RPMI8226 (cell line): ENCODE measurements at regions not wholly inside any gene's neighbourhood (a gene's known extent, or its start where the extent isn't known, plus 50 kb on each side); places are given as distances from the start of the nearest gene placed in this dataset.
A peak's percentile ranks its signal among the peaks of the same experiment; 100 is the strongest.

ENCODE experiments used
- DNase-seq: peaks from one replicate; pipeline ENCODE4 v3.0.0-alpha.2; 2015

DNA sequence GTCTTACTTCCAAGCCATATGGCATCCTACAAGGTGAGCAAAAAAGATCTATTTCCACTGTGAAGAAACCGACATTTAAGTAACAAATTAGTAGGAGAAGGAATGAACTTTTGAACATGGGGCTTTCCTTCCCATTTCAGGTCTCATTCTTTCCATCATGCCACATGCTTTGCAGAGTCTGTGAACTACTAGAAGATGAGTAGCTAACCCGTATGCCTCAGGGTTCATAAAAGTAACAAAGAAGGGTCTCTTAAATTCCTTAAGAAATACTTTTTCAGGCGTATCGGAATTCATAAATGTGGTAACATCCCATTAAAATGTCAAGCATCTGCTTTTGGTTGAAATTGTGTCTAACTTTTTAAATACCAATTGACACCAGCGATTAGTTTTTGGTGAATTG is 81.3 kb upstream of the TNS3 start:
- DNase-seq: no peak

- DNase-seq: no peak
These were observed 79.3 kb upstream of the TNS3 start for GRCh38 chr7:47661051-47661714.

DNA sequence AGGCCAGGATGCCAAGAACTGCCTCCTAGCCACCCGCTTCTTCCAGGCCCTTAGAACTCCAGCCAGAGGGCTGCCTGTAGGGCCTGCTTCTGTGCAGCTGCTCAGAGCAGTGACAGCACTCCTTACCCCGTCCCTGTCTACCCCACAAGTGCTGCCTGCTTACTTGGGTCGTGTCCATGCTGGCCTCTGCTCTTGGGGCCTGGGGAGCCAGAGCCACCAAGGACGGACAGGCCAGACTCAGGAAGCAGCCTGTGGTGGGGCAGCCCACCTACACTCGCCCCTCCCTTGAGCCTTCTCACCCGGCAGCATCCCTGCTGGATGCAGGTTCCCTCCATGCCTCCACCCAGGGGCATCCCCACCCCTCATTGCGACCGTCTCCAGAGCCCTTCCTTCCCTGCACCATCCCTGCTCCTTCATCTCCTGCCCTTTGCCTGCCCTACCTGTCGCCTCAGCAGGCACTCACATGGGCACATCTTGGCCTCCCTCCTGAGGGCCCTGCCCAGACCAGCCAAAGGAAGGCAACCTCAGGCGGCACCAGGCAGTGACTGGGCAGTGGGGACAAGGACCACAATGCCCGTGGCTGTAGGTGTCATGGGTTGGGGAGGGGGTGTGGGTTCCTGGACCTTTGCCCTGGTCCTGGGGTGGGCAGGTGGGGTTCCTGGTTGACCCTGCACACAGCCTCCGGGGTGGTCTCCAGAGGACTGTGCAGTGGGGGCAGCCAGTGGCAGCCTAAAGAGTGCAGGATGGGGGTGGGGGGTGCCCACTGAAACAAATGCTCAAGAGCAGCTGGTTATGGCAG is 78.0 kb upstream of the TNS3 start:
- no peak for DNase-seq

- no peak for DNase-seq
These were observed 77.2 kb upstream of the TNS3 start for GRCh38 chr7:47658886-47659635.

- no peak for DNase-seq
These were observed 75.2 kb upstream of the TNS3 start for GRCh38 chr7:47657126-47657525.

GRCh38 chr7:47654672-47655298 is 72.9 kb upstream of the TNS3 start:
- DNase-seq: no peak

GRCh38 chr7:47653550-47654411 is 71.9 kb upstream of the TNS3 start:
- DNase-seq: no peak

DNA sequence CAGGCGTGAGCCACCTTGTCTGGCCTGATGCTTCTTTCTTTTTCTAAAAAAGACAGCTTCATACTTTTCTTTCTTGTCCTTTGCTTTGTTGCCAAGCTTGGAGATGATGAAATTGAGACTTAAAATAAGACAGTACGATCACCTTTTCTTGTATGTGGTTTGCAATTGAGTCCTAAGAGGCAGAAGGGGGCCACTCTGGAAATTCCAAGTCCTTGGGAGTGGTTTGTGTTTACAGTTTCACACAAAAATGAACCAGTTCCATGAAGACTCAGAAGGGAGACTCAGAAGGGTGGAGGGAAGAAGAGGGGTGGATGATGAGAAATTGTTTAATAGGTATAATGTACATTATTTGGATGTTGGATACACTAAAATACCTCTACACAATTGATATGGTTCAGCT is 70.7 kb upstream of the TNS3 start:
- DNase-seq: no peak

DNA sequence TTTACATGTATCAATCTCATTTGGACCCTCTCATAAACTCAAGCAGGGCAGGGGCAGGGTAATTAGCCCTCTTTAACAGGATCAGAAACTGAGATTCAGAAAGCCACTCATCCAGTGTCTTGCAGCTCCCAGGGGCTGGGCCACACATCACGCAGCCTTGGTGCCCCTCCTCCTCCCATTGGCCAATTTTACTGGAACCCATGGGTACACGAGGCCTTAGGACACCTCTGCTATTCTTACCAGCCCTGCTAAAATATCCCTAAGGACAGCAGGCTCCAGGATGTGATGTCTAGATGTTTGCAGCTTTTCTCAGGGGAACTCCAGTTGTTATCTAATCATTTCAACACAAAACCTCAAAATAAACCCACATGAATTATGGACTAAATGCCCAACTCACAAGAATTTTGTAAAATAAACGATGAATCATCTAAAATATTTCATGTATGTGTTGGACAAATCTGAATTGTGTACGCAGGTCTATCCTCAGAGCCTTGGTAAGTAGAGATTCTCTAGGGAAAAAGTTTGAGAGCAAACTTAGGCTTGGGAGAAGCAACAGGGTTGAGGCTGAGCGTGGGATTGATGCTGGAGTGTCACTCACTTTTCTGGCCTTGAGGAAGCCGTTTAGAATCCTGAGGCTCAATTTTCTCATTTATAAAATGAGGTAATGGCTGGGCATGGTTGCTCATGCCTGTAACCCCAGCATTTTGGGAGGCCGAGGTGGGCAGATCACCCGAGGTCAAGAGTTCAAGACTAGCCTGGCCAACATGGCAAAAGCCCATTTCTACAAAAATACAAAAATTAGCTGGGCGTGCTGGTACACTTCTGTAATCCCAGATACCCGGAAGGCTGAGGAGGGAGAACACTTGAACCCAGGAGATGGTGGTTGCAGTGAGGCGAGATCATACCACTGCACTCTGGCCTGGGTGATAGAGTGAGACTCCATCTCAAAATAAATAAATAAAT is 69.7 kb upstream of the TNS3 start:
- DNase-seq: no peak

DNA sequence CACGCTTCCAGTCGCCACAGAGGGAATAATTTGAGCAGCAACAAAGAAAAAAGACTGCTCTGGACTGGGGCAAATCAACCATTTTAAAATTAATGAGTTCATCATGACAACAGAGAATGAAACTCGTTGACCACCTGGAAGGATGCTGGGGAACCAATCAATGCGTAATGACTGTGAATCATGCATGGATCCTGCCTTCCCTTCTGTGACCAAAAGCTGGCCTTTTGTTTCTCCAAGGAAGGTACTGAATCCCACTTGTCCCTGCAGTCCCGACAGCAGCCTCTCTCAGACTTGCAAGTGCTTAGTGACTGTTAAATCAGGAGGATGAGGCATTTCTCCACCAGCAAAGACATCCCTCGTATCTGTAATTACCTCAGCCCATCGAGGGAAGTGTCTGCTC is 68.0 kb upstream of the TNS3 start:
- no peak for DNase-seq

- no peak for DNase-seq
These were observed 66.5 kb upstream of the TNS3 start for GRCh38 chr7:47648275-47648925.

DNA sequence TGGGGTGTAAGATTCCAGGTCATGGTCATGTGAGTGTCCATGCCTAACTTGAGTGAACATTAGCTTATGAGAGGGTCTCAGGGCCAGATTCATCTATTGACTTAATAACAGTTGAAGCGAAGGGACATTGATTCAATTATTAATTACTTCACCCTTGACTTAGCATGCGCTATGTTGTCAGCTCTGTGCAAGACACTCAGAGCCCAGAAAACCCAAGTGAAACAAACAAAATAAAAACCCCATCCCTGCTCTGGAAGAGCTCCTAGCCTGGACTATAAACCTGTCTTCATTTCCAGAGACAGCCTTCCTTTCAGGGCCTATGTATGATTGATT is 66.0 kb upstream of the TNS3 start:
- DNase-seq: no peak

DNA sequence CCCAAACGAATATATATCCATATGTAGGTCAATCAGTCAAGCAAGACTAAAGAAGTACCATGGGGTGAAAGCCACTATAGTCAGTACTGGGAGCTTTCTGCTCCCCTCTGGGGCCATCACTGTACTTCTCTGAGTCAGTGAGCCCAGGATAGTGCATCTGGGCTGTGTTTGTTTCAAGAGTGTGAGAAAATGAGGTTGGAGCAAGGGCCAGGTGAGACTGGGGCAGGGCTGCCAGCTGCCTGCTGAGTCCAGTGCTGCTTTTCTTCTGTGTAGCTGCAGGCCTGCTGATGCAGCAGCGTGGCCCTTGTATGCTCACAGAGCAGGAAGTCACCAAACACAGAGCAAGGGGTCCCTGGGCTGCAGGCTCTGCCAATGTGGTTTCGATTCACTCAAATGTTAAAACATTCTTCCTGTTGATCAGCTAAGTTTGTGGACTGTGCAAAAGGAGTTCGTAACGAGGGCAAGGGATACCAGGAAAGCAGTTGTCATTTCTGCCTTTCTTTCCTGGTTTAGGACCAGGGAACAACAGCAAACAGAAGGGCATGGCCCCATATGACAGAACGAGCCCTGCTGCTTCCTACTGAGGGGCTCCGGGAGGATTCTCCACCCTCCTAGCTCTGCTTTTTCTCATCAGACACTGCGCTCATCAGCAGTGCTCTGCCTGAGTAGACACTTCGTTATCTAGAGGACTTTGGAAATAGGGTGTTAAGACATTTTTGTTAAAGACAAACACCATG is 65.4 kb upstream of the TNS3 start:
- peak; percentile 95 for DNase-seq

DNA sequence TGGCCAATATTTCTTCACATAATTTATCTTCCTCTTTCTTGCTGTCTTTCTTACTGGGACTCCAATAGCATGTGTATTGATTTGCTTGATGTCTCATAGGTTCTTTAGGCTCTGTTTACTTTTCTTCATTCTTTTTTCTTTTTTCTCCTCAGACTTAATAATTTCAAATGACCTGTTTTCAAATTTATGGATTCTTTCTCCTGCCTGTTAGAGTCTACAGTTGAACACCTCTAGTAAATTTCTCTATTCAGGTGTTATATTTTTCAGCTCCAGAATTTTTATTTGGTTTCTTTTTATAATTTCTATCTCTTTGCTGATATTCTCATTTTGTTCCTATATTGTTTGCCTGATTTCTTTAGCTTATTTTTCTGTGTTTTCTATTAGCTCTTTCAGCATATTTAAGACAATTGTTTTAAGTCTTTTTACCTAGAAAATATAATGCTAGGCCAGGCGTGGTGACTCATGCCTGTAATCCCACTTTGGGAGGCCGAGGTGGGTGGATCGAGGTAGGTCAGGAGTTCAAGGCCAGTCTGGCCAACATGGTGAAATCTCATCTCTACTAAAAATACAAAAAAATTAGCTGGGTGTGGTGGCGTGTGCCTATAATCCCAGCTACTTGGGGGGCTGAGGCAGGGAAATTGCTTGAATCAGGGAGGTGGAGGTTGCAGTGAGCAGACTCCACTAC is 61.9 kb upstream of the TNS3 start:
- no peak for DNase-seq

GRCh38 chr7:47640265-47640664 is 58.4 kb upstream of the TNS3 start:
- DNase-seq: no peak

- no peak for DNase-seq
These were observed 57.7 kb upstream of the TNS3 start for GRCh38 chr7:47639495-47640110.

DNA sequence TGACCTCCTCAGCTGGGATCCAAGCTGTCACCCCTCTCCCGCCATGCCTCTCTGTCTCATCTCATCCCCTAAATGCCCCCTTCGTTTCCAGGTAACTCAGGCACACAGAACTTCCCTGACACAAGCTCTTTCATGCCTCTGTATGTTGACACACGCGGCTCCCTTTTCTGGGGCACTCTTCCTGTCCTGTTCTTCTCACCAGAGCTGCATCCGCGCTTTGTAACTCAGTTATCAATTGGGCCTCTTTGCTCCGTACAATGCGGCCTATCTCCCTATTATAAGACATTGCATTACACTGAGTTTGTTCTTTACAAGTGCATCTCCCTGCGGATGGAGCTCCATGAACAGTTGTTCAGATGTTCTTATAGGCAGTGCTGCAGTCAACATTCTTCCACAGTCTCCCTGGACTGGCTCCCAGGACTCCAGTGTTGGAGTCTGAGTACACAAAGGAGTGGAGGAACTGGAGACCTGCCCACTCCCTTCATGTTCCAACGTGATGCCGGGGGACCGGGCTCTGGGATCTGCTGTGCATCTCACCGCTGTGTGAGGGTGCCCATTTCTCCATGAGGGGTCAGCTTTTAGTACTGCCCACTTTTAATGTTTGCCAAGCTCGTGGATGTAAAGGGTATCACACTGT is 56.9 kb upstream of the TNS3 start:
- no peak for DNase-seq

DNA sequence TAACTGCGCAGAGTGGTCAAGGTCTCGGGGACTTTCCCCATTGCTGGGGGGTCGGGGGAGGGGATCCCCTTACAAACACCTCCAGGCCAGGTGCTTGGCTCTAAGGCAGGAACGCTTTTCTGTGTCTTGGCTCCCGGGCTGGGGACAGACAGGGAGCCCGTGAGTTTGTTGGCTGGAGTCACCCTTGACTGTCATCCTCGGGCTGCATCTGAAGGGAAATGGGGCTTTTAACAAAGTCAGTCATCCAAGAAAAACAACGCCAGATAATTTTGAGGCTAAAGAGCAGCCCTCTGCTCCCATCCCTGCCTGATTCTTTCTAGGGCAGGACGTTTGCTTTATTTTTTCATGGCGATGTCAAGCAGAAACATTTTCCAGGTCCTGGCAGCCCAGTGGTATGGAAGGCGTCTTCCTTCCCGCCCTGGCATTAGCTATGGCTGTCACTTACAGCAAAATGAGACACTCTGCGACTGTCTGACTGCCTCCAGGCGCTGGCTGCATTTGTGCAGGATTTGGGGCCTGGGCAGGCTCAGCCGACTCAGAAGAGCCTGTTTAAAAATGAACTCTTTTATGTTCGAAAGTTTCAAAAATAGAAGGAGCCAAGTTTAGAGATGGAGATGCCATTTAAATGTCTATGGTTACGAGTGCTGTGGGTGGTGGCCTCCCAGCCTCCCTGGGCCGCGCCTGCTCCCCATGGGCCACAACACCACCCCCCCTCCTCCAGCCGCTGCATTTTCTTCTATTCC is 54.7 kb upstream of the TNS3 start:
- DNase-seq: no peak
